TTC549 (cell line): ENCODE measurements at regions not wholly inside any gene's neighbourhood (a gene's known extent, or its start where the extent isn't known, plus 50 kb on each side); places are given as distances from the start of the nearest gene placed in this dataset.
"Not testable (repeated sequence)": the region's sequence is repeated elsewhere in the genome, so short reads cannot be mapped to it uniquely, and the experiment has no call there.

Experiments used
- FAIRE-seq: peaks from 2 replicates; lab custom pipeline; 2012; peaks lifted over from hg19 to GRCh38; lab: Jason Lieb, UNC

GRCh38 chr10:42883993-42884983 lies 101.7 kb downstream of the BMS1 start:
- FAIRE-seq, result no peak

GRCh38 chr10:42885491-42886270 lies 103.1 kb downstream of the BMS1 start:
- FAIRE-seq, result no peak

- FAIRE-seq, result no peak
Observed at GRCh38 chr10:42887734-42888503, 105.3 kb downstream of the BMS1 start.

- FAIRE-seq, result no peak
Observed at GRCh38 chr10:42888504-42889095, 106.0 kb downstream of the BMS1 start.

- FAIRE-seq, result no peak
Observed at GRCh38 chr10:42896735-42897134, 114.1 kb downstream of the BMS1 start.

DNA sequence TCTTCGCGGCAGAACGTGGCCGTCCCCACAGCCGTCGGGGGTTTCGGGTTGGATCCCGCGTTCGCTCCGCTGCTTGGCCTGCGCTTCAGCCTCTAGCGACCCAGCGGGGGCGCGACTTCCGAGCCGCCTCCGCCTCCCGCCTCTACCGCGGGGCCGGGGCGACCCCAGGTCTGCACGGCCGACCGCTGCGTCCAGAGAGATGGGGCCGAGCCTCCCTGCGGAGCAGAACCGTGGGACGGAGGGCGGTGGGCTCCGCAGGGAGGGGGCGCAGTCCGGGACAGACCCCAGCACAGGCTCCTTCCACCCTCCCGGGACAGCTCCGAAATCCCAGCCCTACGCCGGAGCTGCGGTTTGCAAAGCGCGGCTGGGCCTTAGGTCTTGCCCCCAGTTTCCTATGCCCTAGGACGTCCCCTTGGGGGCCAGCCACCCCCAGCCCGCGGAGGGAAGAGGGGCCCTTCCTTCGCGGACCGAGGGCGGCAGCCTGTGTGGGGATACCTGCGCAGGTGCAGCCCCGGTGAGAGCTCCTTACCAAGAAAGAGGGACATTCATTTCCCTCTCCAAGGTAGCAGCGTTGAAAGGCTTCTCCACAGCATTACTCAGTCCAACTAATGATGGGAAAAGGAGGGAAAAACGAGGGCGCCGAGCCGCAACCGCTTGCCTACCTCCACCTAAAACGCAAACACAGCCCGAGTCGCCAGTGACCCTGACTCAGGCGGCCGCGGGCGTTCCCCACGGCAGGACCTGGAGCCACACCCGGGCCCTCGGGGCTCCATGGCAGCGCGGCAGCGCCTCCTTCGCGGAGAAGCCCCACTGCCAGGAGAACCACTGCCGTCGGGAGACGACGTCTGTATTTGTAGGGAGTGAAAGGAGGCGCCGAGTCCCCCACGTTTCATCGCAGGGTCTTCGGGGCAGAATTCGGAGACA lies 115.7 kb downstream of the BMS1 start:
- FAIRE-seq, result no peak

DNA sequence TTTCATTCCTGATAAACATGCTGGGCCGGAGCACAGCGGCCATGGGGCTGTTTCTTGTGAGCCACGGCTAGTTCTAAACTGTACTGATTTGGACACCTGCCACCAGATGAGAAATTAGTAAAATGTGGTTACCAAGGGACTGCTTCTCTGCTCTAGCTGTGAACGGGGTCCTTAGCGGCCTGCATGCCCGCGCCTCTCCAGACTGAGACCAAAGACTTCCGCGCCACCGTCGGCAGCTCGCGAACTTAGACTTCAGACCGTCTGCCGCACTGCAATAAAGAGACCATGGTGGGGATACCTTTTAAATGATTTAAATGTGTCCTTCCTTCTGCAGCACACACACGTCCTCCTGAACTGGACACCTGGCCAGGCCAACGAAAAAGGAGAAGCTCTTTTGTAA lies 116.4 kb downstream of the BMS1 start:
- no peak for FAIRE-seq

DNA sequence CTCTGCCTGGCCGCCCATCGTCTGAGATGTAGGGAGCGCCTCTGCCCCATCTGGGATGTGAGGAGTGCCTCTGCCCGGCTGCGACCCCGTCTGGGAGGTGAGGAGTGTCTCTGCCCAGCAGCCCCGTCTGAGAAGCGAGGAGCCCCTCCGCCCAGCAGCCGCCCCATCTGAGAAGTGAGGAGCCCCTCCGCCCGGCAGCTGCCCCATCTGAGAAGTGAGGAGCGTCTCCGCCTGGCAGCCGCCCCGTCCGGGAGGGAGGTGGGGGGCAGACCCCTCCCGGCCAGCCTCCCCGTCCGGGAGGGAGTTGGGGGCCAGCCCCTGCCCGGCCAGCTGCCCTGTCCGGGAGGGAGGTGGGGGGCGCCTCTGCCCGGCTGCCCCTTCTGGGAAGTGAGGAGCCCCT lies 117.8 kb downstream of the BMS1 start:
- not testable (repeated sequence) for FAIRE-seq

DNA sequence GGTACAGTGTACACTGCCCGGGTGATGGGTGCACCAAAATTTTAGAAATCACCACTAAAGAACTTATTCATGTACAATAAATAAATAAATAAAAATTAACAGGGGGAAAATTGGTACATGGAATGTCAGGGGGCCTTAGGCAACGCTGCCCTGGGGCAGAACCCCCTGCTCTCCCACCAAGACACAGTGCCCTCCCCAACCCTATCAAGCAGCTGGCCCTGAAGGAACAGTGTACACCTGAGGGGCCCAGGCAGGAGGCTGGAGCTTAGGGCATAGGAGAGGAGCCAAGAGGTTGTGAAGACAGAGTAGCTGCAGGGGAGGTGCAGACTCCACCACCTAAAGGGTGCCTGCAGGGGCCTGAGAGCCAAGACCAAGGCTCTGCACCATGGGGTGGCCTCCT lies 128.8 kb downstream of the BMS1 start:
- no peak for FAIRE-seq

- FAIRE-seq, result no peak
Observed at GRCh38 chr10:42916974-42917373, 134.4 kb downstream of the BMS1 start.

- FAIRE-seq, result no peak
Observed at GRCh38 chr10:42917821-42918220, 135.2 kb downstream of the BMS1 start.

GRCh38 chr10:42921951-42922350 lies 139.4 kb downstream of the BMS1 start:
- peak; percentile 61 for FAIRE-seq

DNA sequence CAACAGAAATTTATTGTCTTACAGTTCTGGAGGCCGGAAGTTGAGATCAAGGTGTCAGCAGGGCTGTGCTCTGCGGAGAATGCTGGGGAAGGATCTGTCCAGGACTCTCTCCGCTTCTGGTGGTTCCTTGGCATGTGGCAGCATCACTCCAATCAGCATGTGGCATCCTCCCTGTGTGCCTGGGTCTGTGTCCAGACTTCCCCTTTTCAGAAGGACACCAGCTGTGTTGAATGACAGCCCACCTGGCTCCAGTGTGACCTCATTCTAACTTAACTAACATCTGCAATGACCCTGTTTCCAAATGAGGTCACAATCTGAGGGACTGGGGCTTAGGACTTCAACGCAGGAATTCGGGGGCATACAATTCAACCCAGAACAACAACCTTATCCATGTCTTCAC lies 141.9 kb downstream of the BMS1 start:
- no peak for FAIRE-seq

DNA sequence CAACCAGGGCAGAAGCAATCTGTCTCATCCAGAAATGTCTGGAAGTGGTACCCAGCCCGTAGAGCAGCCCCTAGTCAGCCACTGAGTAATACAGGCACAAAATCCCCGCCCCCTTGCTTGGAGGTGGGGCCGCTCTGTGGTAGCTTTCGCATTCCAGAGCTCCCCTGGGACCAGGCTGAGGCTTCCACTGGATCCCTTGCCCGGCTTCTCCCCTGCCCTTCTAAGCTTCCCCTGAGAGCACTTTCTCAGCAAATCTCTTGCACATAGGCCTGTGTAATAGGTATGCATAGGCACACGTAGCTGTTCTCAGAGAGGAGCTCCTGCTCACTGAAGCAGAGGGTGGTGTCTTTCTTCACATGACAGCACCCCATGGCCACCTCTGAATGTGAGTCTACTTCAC lies 144.2 kb downstream of the BMS1 start:
- no peak for FAIRE-seq

DNA sequence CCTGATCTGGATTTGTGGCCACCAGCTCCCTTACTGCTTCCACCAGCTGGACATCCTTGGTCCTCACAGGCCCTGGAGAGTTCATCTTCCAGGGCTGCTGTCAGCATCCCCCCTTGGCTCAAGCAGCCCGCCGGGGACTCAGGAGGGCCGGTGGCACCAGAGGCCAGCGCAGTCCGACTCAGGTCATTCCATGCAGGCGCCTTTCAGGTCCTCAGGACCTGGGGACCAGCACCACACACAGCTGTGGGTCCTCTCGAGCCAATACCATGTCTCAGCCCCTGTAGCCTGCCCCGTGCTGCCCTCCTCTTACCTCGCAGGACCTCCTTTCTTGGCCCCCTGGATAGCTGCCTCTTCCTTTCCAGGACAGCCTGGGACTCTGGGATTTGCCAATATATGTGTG lies 145.5 kb downstream of the BMS1 start:
- no peak for FAIRE-seq

DNA sequence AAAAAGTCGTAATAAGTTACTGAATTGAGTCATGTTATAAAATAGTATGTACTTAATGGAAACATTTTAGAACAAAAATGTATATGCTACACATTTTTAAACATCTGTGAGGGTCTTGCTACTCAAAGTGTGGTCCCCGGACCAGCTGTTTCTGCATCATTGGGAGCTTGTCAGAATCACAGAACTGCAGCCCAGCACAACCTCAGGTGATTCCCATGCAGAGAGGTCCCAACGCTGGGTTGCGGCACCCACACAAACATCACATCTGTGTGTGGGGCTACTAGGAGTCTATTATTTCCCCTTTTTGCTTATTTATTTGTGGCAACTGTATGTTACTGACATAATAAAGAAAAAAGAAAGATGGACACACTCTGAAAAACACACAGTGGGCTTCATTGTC lies 146.6 kb downstream of the BMS1 start:
- no peak for FAIRE-seq

GRCh38 chr10:42929993-42930392 lies 146.9 kb upstream of the RET start:
- FAIRE-seq, result no peak

DNA sequence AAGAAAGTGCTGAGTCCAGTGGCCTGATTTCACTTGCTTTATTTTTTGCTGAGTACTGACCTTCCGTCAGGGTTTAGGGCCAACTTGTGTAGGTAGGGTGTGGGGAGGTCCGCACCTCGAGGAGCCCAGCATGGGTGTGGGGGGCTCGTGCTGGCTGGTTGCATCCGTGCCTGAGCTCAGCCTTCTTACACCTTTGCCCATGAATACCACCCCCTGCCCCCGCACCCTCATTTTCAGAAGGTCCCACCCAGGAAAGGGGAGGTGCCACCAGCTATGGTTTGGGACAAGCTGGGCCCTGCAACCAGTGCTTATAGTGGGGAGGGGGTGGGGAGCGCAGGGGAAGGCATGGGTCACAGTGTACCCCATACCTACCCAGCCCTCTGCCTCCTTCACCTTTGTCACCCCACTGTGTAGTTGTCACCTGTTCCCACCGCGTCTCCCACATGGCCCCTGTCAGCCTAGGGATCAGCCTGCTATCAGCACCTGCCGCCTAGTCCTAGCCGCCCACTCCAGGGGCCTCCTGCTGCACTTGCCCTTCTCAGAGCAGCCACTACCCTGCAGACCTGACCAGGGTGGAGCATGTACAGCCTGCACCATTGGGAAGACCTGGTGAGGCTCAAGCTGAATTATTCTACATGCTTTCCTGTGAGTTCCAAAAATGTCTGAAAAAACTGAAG lies 146.2 kb upstream of the RET start:
- FAIRE-seq, result no peak

GRCh38 chr10:42932116-42932515 lies 144.8 kb upstream of the RET start:
- FAIRE-seq, result no peak

- FAIRE-seq, result no peak
Observed at GRCh38 chr10:42932735-42933447, 144.0 kb upstream of the RET start.
